Endothelial cell of umbilical vein (primary cell): ENCODE measurements at regions not wholly inside any gene's neighbourhood (a gene's known extent, or its start where the extent isn't known, plus 50 kb on each side); places are given as distances from the start of the nearest gene placed in this dataset.

Source experiments
- BruUV-seq: library from RNA; stranded (reverse); fragments of 400-500 nt; replicated peaks from 2 replicates; lab custom pipeline; 2021; lab: Mats Ljungman, UMichigan
- CTCF ChIA-PET: fragments of 300-600, 350-600 bp; sonication (Branson Sonifier 250); formaldehyde crosslinking; loops from one replicate; lab custom pipeline; 2021; ENCODE audit warnings: antibody characterized with exemption, inconsistent platforms; lab: Charles Lee
- POLR2A ChIA-PET: fragments of 300-600, 350-600 bp; sonication (Branson Sonifier 250); formaldehyde crosslinking; loops from one replicate; lab custom pipeline; 2021; ENCODE audit warnings: antibody characterized with exemption, inconsistent platforms; lab: Charles Lee
- DNase-seq: peaks from one replicate; pipeline ENCODE4 v3.0.0-alpha.2; 2011; ENCODE audit warnings: low read depth, low spot score
- FAIRE-seq: peaks from 2 replicates; lab custom pipeline; 2011; peaks lifted over from hg19 to GRCh38; lab: Jason Lieb, UNC
- H2AFZ ChIP-seq: 2 replicates; pipeline ENCODE4 v1.6.0; 2012; ENCODE audit warnings: low read depth, low read length, control low read depth, inconsistent platforms
- H3K27ac ChIP-seq: 2 replicates; pipeline ENCODE4 v1.5.1; 2011; ENCODE audit warnings: low read depth, mild to moderate bottlenecking, control low read depth, low read length, moderate library complexity; ENCODE audit not compliant: insufficient read depth
- H3K27me3 ChIP-seq, 2 experiments: 2 replicates each; pipeline versions ENCODE4 v1.6.0 to v1.6.1; 2011; ENCODE audit warnings: low read length in 2 of 2, mixed read lengths in 1 of 2; ENCODE audit not compliant: control insufficient read depth in 2 of 2, insufficient read depth in 2 of 2
- H3K36me3 ChIP-seq, 2 experiments: 2 replicates in 1 of 2; 3 replicates in 1 of 2; pipeline ENCODE4 v1.5.1; 2011; ENCODE audit warnings: low read length in 2 of 2, mild to moderate bottlenecking in 1 of 2, moderate library complexity in 1 of 2; ENCODE audit not compliant: control insufficient read depth in 2 of 2, insufficient read depth in 2 of 2; ENCODE audit errors: extremely low read depth in 1 of 2
- H3K4me1 ChIP-seq: 3 replicates; pipeline ENCODE4 v1.5.1; 2011; ENCODE audit warnings: mild to moderate bottlenecking, low read length; ENCODE audit not compliant: control insufficient read depth, insufficient read depth; ENCODE audit errors: extremely low read depth
- H3K4me2 ChIP-seq: 2 replicates; pipeline ENCODE4 v1.6.1; 2011; ENCODE audit warnings: low read length, control low read depth, mixed read lengths; ENCODE audit not compliant: insufficient read depth
- H3K4me3 ChIP-seq, 3 experiments: fragments of 200-600 bp in 1 of 3; sonication (generic), shearing (Covaris generic) in 1 of 3; replicated peaks in 1 of 3; 2 replicates each; pipeline ENCODE4 v1.5.1; 2011 to 2016; ENCODE audit warnings: control low read depth in 3 of 3, low read length in 3 of 3, mild to moderate bottlenecking in 2 of 3, inconsistent platforms in 1 of 3, low read depth in 1 of 3, moderate library complexity in 1 of 3; ENCODE audit not compliant: insufficient read depth in 1 of 3
- H3K79me2 ChIP-seq: 2 replicates; pipeline ENCODE4 v1.6.0; 2012; ENCODE audit warnings: low read length, inconsistent platforms; ENCODE audit not compliant: control insufficient read depth, insufficient read depth
- H3K9ac ChIP-seq: replicated peaks from 2 replicates; pipeline ENCODE3; 2011; ENCODE audit warnings: low read length, control low read depth; ENCODE audit not compliant: insufficient read depth; ENCODE audit errors: extremely low read depth
- H3K9me1 ChIP-seq: replicated peaks from 3 replicates; pipeline ENCODE4 v1.6.0; 2011; ENCODE audit warnings: mild to moderate bottlenecking, low read length; ENCODE audit not compliant: control insufficient read depth, insufficient read depth; ENCODE audit errors: extremely low read depth
- H3K9me3 ChIP-seq: replicated peaks from 2 replicates; pipeline ENCODE4 v1.5.1; 2012; ENCODE audit warnings: low read length, inconsistent platforms; ENCODE audit not compliant: control insufficient read depth, insufficient read depth
- H4K20me1 ChIP-seq: replicated peaks from 2 replicates; pipeline ENCODE3; 2011; ENCODE audit warnings: mild to moderate bottlenecking, low read length; ENCODE audit not compliant: control insufficient read depth, insufficient read depth; ENCODE audit errors: extremely low read depth
- EZH2 ChIP-seq: IDR thresholded peaks from 2 replicates; pipeline ENCODE4 v1.6.1; 2012; ENCODE audit warnings: borderline replicate concordance, low read depth, mild to moderate bottlenecking, moderate library complexity, low read length, inconsistent platforms; ENCODE audit not compliant: severe bottlenecking
- FOS ChIP-seq: IDR thresholded peaks from 2 replicates; pipeline ENCODE4 v1.6.1; 2011; ENCODE audit warnings: mild to moderate bottlenecking, low read length, moderate library complexity, borderline replicate concordance; ENCODE audit not compliant: insufficient read depth
- GATA2 ChIP-seq: IDR thresholded peaks from 2 replicates; pipeline ENCODE4 v1.7.0; 2011; ENCODE audit warnings: low read depth, mild to moderate bottlenecking, moderate library complexity, mixed read lengths, low read length; ENCODE audit not compliant: insufficient read length, insufficient read depth
- JUN ChIP-seq: IDR thresholded peaks from 2 replicates; pipeline ENCODE4 v1.6.1; 2011; ENCODE audit warnings: borderline replicate concordance, low read depth; ENCODE audit not compliant: insufficient read length, insufficient read depth
- MYC ChIP-seq: IDR thresholded peaks from one replicate; pipeline ENCODE4 v1.6.1; 2011; ENCODE audit warnings: mild to moderate bottlenecking, low read depth, low read length
- POLR2AphosphoS5 ChIP-seq: IDR thresholded peaks from 2 replicates; pipeline ENCODE4 v1.6.1; 2012; ENCODE audit warnings: low read depth, mild to moderate bottlenecking, control low read depth, low read length, moderate library complexity; ENCODE audit not compliant: insufficient read depth
- dilution Hi-C: fragments of 300-500 bp; cut with MboI; formaldehyde crosslinking; loops from one replicate; pipeline ENCODE4 v1.15.0; 2019; ENCODE audit warnings: low sequenced_read_pairs; ENCODE audit not compliant: extremely low pct_ligation_motif_present
- intact Hi-C: fragments of 100-400 bp; cut with micrococcal nuclease; formaldehyde crosslinking; loops from one replicate; pipeline ENCODE4 v1.10.0; 2022
- TF ChIP-seq, protein P1 (sequence below), 2 donors: IDR thresholded peaks; 1 replicate in 1 of 2; 2 replicates in 1 of 2; pipeline ENCODE4 v1.5.1; 2011; ENCODE audit warnings: low read length in 2 of 2, mild to moderate bottlenecking in 2 of 2, moderate library complexity in 2 of 2, control low read depth in 1 of 2, inconsistent platforms in 1 of 2, low read depth in 1 of 2; ENCODE audit not compliant: insufficient read depth in 1 of 2; ENCODE audit errors: extremely low read depth in 1 of 2

DNA sequence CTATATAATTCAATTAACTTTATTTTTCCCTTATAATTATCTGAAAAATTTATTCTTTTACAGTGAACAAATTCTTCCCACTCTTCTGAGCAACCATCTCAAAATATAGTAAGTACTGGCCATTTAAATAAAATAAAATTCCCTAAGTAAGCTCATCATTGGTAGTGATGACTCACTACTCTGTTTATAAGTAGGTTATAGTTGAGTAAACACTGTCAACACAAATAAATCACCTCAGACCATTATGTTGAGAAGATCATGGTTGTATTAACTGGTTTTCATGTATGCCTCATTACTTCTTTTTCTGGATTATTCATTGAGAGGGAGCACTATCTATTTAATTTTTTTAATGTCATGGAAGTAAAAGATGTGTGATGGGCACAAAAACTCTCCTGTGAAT lies 220.5 kb downstream of the SEC23A start:
- POLR2A ChIA-PET = no interaction called here
- intact Hi-C loops (no loop called here), dilution Hi-C loops (no loop called here)
- no peak overlapping the region for H3K4me3 ChIP-seq
- no peak overlapping the region for H3K27ac ChIP-seq
- no peak for FAIRE-seq
- H2AFZ ChIP-seq = no peak overlapping the region
- no peaks in the 10 kb centered on the region for H3K9me1 ChIP-seq
- CTCF ChIA-PET = interaction anchor here (1.3 to 2.4 kb wide), 4 partner anchors 15 to 161 kb away, joined by 4 to 17 read pairs (median 6); no protein-coding TSS in a partner anchor
- no peak overlapping the region for H3K4me2 ChIP-seq
- H3K27me3 ChIP-seq = no peaks in the 10 kb centered on the region
- DNase-seq = no peak
- H3K9ac ChIP-seq = no peak overlapping the region
- H3K36me3 ChIP-seq = no peaks in the 10 kb centered on the region
- BruUV-seq = no TSS peak
- no peaks in the 10 kb centered on the region for H3K4me1 ChIP-seq
- H3K9me3 ChIP-seq = no peaks in the 10 kb centered on the region
- no peaks in the 10 kb centered on the region for H3K79me2 ChIP-seq
- TF ChIP-seq EZH2 = no peak
- TF ChIP-seq, protein P1, sequence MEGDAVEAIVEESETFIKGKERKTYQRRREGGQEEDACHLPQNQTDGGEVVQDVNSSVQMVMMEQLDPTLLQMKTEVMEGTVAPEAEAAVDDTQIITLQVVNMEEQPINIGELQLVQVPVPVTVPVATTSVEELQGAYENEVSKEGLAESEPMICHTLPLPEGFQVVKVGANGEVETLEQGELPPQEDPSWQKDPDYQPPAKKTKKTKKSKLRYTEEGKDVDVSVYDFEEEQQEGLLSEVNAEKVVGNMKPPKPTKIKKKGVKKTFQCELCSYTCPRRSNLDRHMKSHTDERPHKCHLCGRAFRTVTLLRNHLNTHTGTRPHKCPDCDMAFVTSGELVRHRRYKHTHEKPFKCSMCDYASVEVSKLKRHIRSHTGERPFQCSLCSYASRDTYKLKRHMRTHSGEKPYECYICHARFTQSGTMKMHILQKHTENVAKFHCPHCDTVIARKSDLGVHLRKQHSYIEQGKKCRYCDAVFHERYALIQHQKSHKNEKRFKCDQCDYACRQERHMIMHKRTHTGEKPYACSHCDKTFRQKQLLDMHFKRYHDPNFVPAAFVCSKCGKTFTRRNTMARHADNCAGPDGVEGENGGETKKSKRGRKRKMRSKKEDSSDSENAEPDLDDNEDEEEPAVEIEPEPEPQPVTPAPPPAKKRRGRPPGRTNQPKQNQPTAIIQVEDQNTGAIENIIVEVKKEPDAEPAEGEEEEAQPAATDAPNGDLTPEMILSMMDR (IDR thresholded peaks at IDR 0.05; ENCODE audit: extremely low read depth in 1 of 2, insufficient read depth in 1 of 2, low read depth in 1 of 2, low read length in 2 of 2) = no peak
- TF ChIP-seq POLR2AphosphoS5 = no peak
- TF ChIP-seq JUN = no peak
- TF ChIP-seq FOS = no peak
- TF ChIP-seq GATA2 = no peak
- TF ChIP-seq MYC = no peak
- H4K20me1 ChIP-seq = no peaks in the 10 kb centered on the region
